ENCODE measurements at regions not wholly inside any gene's neighbourhood (a gene's known extent, or its start where the extent isn't known, plus 50 kb on each side); places are given as distances from the start of the nearest gene placed in this dataset.
A peak's percentile ranks its signal among the peaks of the same experiment; 100 is the strongest.
"Not testable (repeated sequence)": the region's sequence is repeated elsewhere in the genome, so short reads cannot be mapped to it uniquely, and the experiment has no call there.

DNA sequence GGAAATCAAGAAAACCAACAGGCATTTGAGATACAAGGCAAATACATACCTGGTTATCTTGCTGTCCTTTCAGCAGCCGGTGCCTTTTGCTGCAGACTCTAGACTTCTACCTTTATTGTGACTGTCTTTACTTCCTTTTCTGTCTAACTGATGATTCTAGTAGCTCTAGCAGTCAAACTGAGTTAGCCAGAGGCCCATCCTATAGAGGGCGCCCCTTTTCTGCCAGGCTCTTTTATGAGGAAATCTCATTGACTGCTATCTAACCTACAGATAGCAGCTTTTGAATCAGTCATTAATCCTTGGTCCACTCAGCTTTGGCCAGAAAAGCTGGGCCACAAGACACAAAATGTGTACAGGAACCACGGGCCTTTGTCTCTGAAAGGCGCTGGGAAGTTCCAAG, 87.5 kb upstream of the WSB1 start:
- Histone ChIP-seq H3K27me3 (no peaks in the 10 kb centered on the region), H3K4me3 (no peak overlapping the region), H3K4me1 (no peaks in the 10 kb centered on the region), H3K9me3 (peaks cover 0 to 4% (median 0%) of the 10 kb centered on the region in 4 donors), H3K27ac (no peak overlapping the region), H3K36me3 (no peaks in the 10 kb centered on the region)
- WGBS, 2 donors = 54 to 60% methylated on average over 4 of the region's 4 CpGs
- TF ChIP-seq POLR2AphosphoS5 (IDR thresholded peaks at IDR 0.05) (no peak), POLR2A (IDR thresholded peaks at IDR 0.05) (no peak), EP300 (IDR thresholded peaks at IDR 0.05) (no peak)
- TF ChIP-seq, protein P1, sequence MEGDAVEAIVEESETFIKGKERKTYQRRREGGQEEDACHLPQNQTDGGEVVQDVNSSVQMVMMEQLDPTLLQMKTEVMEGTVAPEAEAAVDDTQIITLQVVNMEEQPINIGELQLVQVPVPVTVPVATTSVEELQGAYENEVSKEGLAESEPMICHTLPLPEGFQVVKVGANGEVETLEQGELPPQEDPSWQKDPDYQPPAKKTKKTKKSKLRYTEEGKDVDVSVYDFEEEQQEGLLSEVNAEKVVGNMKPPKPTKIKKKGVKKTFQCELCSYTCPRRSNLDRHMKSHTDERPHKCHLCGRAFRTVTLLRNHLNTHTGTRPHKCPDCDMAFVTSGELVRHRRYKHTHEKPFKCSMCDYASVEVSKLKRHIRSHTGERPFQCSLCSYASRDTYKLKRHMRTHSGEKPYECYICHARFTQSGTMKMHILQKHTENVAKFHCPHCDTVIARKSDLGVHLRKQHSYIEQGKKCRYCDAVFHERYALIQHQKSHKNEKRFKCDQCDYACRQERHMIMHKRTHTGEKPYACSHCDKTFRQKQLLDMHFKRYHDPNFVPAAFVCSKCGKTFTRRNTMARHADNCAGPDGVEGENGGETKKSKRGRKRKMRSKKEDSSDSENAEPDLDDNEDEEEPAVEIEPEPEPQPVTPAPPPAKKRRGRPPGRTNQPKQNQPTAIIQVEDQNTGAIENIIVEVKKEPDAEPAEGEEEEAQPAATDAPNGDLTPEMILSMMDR (IDR thresholded peaks at IDR 0.05) = no peak
- ATAC-seq (ENCODE audit: low FRiP score in 2 of 2) = peak in 1 of 2 donors; percentile 29
- no peak for DNase-seq

DNA sequence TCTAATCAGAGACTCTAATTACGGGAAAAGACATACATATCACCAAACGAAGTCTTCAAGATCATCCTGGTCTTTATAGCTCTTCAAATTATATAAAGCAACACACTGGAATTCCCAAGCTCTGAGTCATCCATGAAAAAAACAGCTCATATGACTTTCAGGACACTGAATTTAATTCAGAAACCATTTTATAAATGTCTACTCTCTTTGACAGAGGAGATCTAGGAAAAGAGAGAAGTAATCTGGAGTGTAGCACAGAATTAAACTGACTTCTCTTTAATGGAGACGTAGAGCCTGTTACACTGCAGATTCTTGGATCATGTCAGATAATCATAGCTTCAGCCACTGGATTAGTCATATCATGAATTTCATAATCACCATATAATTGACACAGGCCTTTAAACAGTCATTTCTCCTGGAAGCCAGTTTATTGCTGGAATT, 86.8 kb upstream of the WSB1 start:
- Histone ChIP-seq H3K27me3 (no peaks in the 10 kb centered on the region), H3K36me3 (no peaks in the 10 kb centered on the region), H3K4me1 (no peaks in the 10 kb centered on the region), H3K27ac (no peak overlapping the region), H3K9me3 (peaks cover 0 to 4% (median 0%) of the 10 kb centered on the region in 4 donors), H3K4me3 (no peak overlapping the region)
- peak; percentile 59 to 71 for ATAC-seq (ENCODE audit: low FRiP score in 2 of 2)
- WGBS, 2 donors = 49 to 51% methylated on average over 3 of the region's 3 CpGs
- TF ChIP-seq POLR2A (IDR thresholded peaks at IDR 0.05) (no peak), EP300 (IDR thresholded peaks at IDR 0.05) (no peak), POLR2AphosphoS5 (IDR thresholded peaks at IDR 0.05) (no peak)
- DNase-seq = no peak

DNA sequence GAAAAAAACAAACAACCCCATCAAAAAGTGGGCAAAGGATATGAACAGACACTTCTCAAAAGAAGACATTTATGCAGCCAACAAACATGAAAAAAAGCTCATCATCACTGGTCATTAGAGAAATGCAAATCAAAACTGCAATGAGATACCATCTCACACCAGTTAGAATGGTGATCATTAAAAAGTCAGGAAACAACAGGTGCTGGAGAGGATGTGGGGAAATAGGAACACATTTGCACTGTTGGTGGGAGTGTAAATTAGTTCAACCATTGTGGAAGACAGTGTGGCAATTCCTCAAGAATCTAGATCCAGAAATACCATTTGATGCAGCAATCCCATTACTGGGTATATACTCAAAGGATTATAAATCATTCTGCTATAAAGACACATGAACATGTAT, 85.5 kb upstream of the WSB1 start:
- not testable (repeated sequence) for H3K4me3 ChIP-seq; H3K9me3 ChIP-seq; H3K27me3 ChIP-seq; DNase-seq; H3K36me3 ChIP-seq; ATAC-seq (ENCODE audit: low FRiP score in 2 of 2); H3K27ac ChIP-seq; H3K4me1 ChIP-seq

DNA sequence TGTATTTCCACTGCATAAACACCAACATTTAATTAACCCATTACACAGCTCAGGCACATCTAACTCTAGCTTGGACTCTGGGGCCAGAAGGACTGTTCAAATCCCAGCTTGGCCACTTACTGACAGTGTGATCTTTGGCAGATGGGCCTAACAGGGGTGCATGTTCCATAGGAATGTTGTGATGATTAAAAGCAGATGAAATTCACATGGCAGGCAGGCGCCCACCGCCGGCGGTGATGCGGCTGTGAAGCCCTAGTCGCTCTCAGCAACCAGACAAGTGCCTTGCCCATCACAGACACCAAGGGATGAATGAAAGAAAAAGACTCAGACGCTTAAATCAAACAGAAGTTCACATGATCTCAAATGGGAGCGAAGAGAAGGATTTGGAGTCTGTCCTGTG, 84.6 kb upstream of the WSB1 start:
- no peak for TF ChIP-seq POLR2AphosphoS5 (IDR thresholded peaks at IDR 0.05)
- no peak for TF ChIP-seq EP300 (IDR thresholded peaks at IDR 0.05)
- no peak for TF ChIP-seq POLR2A (IDR thresholded peaks at IDR 0.05)
- TF ChIP-seq, protein P1 (IDR thresholded peaks at IDR 0.05) = no peak
- no peaks in the 10 kb centered on the region for H3K27me3 ChIP-seq
- WGBS, 2 donors = 87% methylated on average over 8 of the region's 8 CpGs; no CpG with 5 or more reads in 1 of the 2 donors
- no peak overlapping the region for H3K27ac ChIP-seq
- H3K4me1 ChIP-seq = no peaks in the 10 kb centered on the region
- ATAC-seq (ENCODE audit: low FRiP score in 2 of 2) = no peak
- H3K4me3 ChIP-seq = no peak overlapping the region
- peaks cover 0 to 4% (median 0%) of the 10 kb centered on the region in 4 donors for H3K9me3 ChIP-seq
- DNase-seq = no peak
- no peaks in the 10 kb centered on the region for H3K36me3 ChIP-seq

DNA sequence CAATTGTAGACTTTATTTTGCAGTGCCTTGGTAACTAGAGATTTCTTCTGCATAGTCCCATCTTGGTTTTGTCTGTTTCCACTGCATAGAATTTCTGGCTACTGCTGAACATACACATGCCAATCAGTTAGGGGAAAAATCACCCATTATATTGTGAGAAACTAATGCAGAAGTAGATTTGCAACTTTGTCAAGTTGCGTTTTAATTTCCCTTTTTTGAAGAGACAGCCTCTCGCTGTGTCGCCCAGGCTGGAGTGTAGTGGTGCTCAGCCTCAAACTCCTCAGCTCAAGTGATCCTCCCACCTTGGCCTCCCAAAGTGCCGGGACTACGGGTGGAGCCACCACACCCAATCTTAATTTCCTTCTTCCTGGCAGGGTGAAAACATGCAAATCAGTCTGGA, 83.1 kb upstream of the WSB1 start:
- H3K27ac ChIP-seq; DNase-seq; H3K9me3 ChIP-seq; H3K36me3 ChIP-seq; H3K4me3 ChIP-seq; H3K27me3 ChIP-seq; H3K4me1 ChIP-seq; ATAC-seq (ENCODE audit: low FRiP score in 2 of 2): not testable (repeated sequence)
- 90% methylated on average over 3 of the region's 5 CpGs; no CpG with 5 or more reads in 1 of the 2 donors for WGBS, 2 donors

DNA sequence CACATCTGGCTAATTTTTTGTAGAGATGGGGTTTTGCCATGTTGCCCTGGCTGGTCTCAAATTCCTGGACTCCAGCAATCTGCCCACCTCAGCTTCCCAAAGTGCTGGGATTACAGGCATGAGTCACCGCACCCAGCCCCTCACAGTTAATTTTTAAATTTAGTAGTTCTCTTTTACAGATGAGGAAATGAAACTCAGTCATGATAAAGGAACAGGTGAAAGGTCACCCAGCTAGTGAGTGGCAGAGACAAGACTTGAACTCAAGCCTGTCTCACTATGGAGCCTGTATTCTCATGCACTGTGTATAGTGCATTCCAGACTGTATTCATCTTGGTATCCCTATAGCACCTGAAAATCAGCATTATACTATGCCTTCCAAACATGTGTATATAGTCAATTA, 77.1 kb upstream of the WSB1 start:
- TF ChIP-seq EP300 (IDR thresholded peaks at IDR 0.05) = no peak
- no peak for TF ChIP-seq POLR2A (IDR thresholded peaks at IDR 0.05)
- TF ChIP-seq, protein P1 (IDR thresholded peaks at IDR 0.05) = no peak
- TF ChIP-seq POLR2AphosphoS5 (IDR thresholded peaks at IDR 0.05) = no peak
- ATAC-seq (ENCODE audit: low FRiP score in 2 of 2) (peak in 1 of 2 donors; percentile 53), DNase-seq (no peak)
- WGBS, 2 donors = 82 to 91% methylated on average over 1 of the region's 1 CpG
- H3K4me1 ChIP-seq = no peaks in the 10 kb centered on the region
- no peaks in the 10 kb centered on the region for H3K27me3 ChIP-seq
- H3K4me3 ChIP-seq = no peak overlapping the region
- H3K27ac ChIP-seq = no peak overlapping the region
- H3K9me3 ChIP-seq = no peaks in the 10 kb centered on the region
- H3K36me3 ChIP-seq = no peaks in the 10 kb centered on the region

Data from upper lobe of left lung (tissue), 6 donors.